Type B pancreatic cell (in vitro differentiated cells): ENCODE measurements at regions not wholly inside any gene's neighbourhood (a gene's known extent, or its start where the extent isn't known, plus 50 kb on each side); places are given as distances from the start of the nearest gene placed in this dataset.

Experiments used
- DNase-seq: peaks from one replicate; pipeline ENCODE4 v3.0.0; 2021; ENCODE audit warnings: mixed read lengths; ENCODE audit not compliant: unreplicated experiment; ENCODE audit errors: extremely low spot score
- H3K27ac Mint-ChIP-seq: 2 replicates; pipeline ENCODE4 v1.8.0; 2021; ENCODE audit warnings: mild to moderate bottlenecking, mixed read lengths
- H3K27me3 Mint-ChIP-seq: 2 replicates; pipeline ENCODE4 v1.8.0; 2021; ENCODE audit warnings: mixed read lengths
- H3K36me3 Mint-ChIP-seq: 2 replicates; pipeline ENCODE4 v1.8.0; 2021; ENCODE audit warnings: mixed read lengths
- H3K4me1 Mint-ChIP-seq: one replicate; pipeline ENCODE4 v1.8.0; 2021; ENCODE audit warnings: mixed read lengths; ENCODE audit not compliant: unreplicated experiment
- H3K4me3 Mint-ChIP-seq: 2 replicates; pipeline ENCODE4 v1.8.0; 2021; ENCODE audit warnings: mild to moderate bottlenecking, mixed read lengths
- H3K9me3 Mint-ChIP-seq: 2 replicates; pipeline ENCODE4 v1.8.0; 2021; ENCODE audit warnings: mixed read lengths
- TF ChIP-seq, protein P1 (sequence below): fragments of 200-600 bp; sonication (generic); conservative IDR thresholded peaks from 2 replicates; pipeline ENCODE4 v1.5.0; 2021; ENCODE audit warnings: antibody characterized with exemption, mild to moderate bottlenecking

GRCh38 chr2:129689653-129690448, 289.6 kb upstream of the RAB6C start:
- H3K27ac Mint-ChIP-seq = no peak overlapping the region
- H3K4me3 Mint-ChIP-seq = no peak overlapping the region
- peaks cover 5% of the 10 kb centered on the region for H3K9me3 Mint-ChIP-seq
- no peaks in the 10 kb centered on the region for H3K27me3 Mint-ChIP-seq
- H3K4me1 Mint-ChIP-seq = no peaks in the 10 kb centered on the region
- TF ChIP-seq, protein P1, sequence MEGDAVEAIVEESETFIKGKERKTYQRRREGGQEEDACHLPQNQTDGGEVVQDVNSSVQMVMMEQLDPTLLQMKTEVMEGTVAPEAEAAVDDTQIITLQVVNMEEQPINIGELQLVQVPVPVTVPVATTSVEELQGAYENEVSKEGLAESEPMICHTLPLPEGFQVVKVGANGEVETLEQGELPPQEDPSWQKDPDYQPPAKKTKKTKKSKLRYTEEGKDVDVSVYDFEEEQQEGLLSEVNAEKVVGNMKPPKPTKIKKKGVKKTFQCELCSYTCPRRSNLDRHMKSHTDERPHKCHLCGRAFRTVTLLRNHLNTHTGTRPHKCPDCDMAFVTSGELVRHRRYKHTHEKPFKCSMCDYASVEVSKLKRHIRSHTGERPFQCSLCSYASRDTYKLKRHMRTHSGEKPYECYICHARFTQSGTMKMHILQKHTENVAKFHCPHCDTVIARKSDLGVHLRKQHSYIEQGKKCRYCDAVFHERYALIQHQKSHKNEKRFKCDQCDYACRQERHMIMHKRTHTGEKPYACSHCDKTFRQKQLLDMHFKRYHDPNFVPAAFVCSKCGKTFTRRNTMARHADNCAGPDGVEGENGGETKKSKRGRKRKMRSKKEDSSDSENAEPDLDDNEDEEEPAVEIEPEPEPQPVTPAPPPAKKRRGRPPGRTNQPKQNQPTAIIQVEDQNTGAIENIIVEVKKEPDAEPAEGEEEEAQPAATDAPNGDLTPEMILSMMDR = no peak
- H3K36me3 Mint-ChIP-seq = no peaks in the 10 kb centered on the region
- DNase-seq = no peak

GRCh38 chr2:129695496-129695895, 284.0 kb upstream of the RAB6C start:
- no peaks in the 10 kb centered on the region for H3K27me3 Mint-ChIP-seq
- no peaks in the 10 kb centered on the region for H3K36me3 Mint-ChIP-seq
- no peak overlapping the region for H3K4me3 Mint-ChIP-seq
- H3K4me1 Mint-ChIP-seq = peaks cover 5% of the 10 kb centered on the region
- TF ChIP-seq, protein P1 = no peak
- H3K27ac Mint-ChIP-seq = no peak overlapping the region
- peaks cover 5% of the 10 kb centered on the region for H3K9me3 Mint-ChIP-seq
- DNase-seq = no peak

GRCh38 chr2:129698593-129698992, 280.9 kb upstream of the RAB6C start:
- H3K4me3 Mint-ChIP-seq = no peak overlapping the region
- DNase-seq = no peak
- H3K27ac Mint-ChIP-seq = no peak overlapping the region
- TF ChIP-seq, protein P1 = no peak
- H3K4me1 Mint-ChIP-seq = peaks cover 5% of the 10 kb centered on the region
- H3K36me3 Mint-ChIP-seq = no peaks in the 10 kb centered on the region
- no peaks in the 10 kb centered on the region for H3K9me3 Mint-ChIP-seq
- no peaks in the 10 kb centered on the region for H3K27me3 Mint-ChIP-seq

GRCh38 chr2:129699781-129700573, 279.5 kb upstream of the RAB6C start:
- H3K4me1 Mint-ChIP-seq = peaks cover 5% of the 10 kb centered on the region
- no peaks in the 10 kb centered on the region for H3K9me3 Mint-ChIP-seq
- H3K27ac Mint-ChIP-seq = no peak overlapping the region

GRCh38 chr2:129702416-129703176, 276.9 kb upstream of the RAB6C start:
- Mint-ChIP-seq H3K4me1 (peaks cover 5% of the 10 kb centered on the region), H3K27me3 (no peaks in the 10 kb centered on the region), H3K27ac (no peak overlapping the region), H3K4me3 (no peak overlapping the region), H3K9me3 (no peaks in the 10 kb centered on the region), H3K36me3 (no peaks in the 10 kb centered on the region)
- TF ChIP-seq, protein P1 = no peak
- DNase-seq = no peak

More at GRCh38 chr2:129699781-129700573, 279.5 kb upstream of the RAB6C start:
- TF ChIP-seq, protein P1 = no peak
- Mint-ChIP-seq H3K4me3 (no peak overlapping the region), H3K36me3 (no peaks in the 10 kb centered on the region), H3K27me3 (no peaks in the 10 kb centered on the region)
- no peak for DNase-seq
